Type B pancreatic cell (in vitro differentiated cells): ENCODE measurements at regions not wholly inside any gene's neighbourhood (a gene's known extent, or its start where the extent isn't known, plus 50 kb on each side); places are given as distances from the start of the nearest gene placed in this dataset.

ENCODE experiments used
- DNase-seq: peaks from one replicate; pipeline ENCODE4 v3.0.0; 2021; ENCODE audit warnings: mixed read lengths; ENCODE audit not compliant: unreplicated experiment; ENCODE audit errors: extremely low spot score
- H3K27ac Mint-ChIP-seq: 2 replicates; pipeline ENCODE4 v1.8.0; 2021; ENCODE audit warnings: mild to moderate bottlenecking, mixed read lengths
- H3K27me3 Mint-ChIP-seq: 2 replicates; pipeline ENCODE4 v1.8.0; 2021; ENCODE audit warnings: mixed read lengths
- H3K36me3 Mint-ChIP-seq: 2 replicates; pipeline ENCODE4 v1.8.0; 2021; ENCODE audit warnings: mixed read lengths
- H3K4me1 Mint-ChIP-seq: one replicate; pipeline ENCODE4 v1.8.0; 2021; ENCODE audit warnings: mixed read lengths; ENCODE audit not compliant: unreplicated experiment
- H3K4me3 Mint-ChIP-seq: 2 replicates; pipeline ENCODE4 v1.8.0; 2021; ENCODE audit warnings: mild to moderate bottlenecking, mixed read lengths
- H3K9me3 Mint-ChIP-seq: 2 replicates; pipeline ENCODE4 v1.8.0; 2021; ENCODE audit warnings: mixed read lengths
- CTCF ChIP-seq: fragments of 200-600 bp; sonication (generic); conservative IDR thresholded peaks from 2 replicates; pipeline ENCODE4 v1.5.0; 2021; ENCODE audit warnings: antibody characterized with exemption, mild to moderate bottlenecking

DNA sequence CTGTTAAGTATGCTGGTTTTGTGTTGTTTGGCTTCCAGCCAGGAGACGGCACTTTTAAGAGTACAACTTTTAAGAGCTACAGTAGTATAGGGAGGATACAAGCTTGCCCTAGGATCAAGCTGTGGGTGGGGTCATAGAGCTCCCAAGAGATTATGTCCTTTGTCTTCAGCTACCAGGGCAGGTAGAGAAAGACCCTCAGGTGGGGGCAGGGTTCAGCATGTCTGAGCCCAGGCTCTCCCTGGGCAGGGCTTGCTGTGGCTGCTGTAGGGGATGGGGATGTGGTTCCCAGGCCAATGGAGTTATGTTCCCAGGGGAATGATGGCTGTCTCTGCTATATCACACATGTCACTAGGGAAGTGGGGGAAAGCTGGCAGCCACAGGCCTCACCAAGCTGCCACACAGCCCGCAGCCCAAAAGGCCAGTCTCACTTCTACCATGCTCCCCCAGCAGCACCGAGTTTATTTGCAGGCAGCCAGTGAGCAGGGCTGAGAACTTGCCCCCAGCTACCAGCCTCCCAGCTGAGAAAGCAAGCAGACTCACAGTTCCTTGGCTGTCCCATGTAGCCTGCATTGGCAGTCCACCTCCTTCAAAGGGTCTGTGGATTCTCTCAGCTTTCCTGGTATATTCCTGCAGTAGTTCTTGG is 105.7 kb upstream of the ERBB4 start:
- Mint-ChIP-seq H3K27me3 (no peaks in the 10 kb centered on the region), H3K9me3 (no peaks in the 10 kb centered on the region), H3K27ac (no peak overlapping the region), H3K4me1 (no peaks in the 10 kb centered on the region), H3K36me3 (no peaks in the 10 kb centered on the region), H3K4me3 (no peak overlapping the region)
- no peak for DNase-seq
- TF ChIP-seq CTCF: no peak

DNA sequence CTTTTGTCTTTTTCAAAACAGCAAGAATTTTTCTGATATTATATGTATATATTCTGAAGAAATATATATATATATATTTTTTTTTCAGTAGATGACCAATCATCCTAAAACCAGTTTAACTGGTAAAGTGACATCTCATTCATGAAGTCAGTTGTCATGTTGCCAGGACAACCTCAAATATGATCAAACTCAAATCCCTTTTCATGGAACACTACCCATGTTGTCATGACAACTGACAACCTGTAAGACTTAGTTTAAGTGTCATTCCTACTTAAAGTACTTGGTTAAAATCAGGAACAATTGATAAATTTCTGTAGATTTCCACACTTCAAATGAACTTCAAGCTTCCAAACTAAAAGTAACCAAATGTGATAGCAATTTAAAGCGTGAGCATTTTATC is 101.8 kb upstream of the ERBB4 start:
- Mint-ChIP-seq H3K36me3 (no peaks in the 10 kb centered on the region), H3K9me3 (peaks cover 4% of the 10 kb centered on the region), H3K27me3 (no peaks in the 10 kb centered on the region), H3K27ac (peak overlapping the region; percentile 91), H3K4me3 (peak overlapping the region; percentile 35), H3K4me1 (no peaks in the 10 kb centered on the region)
- no peak for TF ChIP-seq CTCF
- DNase-seq: no peak

- Mint-ChIP-seq H3K36me3 (no peaks in the 10 kb centered on the region), H3K4me3 (no peak overlapping the region), H3K4me1 (no peaks in the 10 kb centered on the region), H3K27ac (no peak overlapping the region), H3K9me3 (peaks cover 4% of the 10 kb centered on the region), H3K27me3 (no peaks in the 10 kb centered on the region)
- TF ChIP-seq CTCF: no peak
- no peak for DNase-seq
Measured at GRCh38 chr2:212638694-212639093, 100.1 kb upstream of the ERBB4 start.

- Mint-ChIP-seq H3K9me3 (no peaks in the 10 kb centered on the region), H3K36me3 (no peaks in the 10 kb centered on the region), H3K27ac (no peak overlapping the region), H3K4me3 (no peak overlapping the region), H3K4me1 (no peaks in the 10 kb centered on the region), H3K27me3 (no peaks in the 10 kb centered on the region)
- TF ChIP-seq CTCF: no peak
- no peak for DNase-seq
Measured at GRCh38 chr2:212628586-212628985, 90.0 kb upstream of the ERBB4 start.

- DNase-seq: no peak
- H3K4me1 Mint-ChIP-seq: no peaks in the 10 kb centered on the region
Measured at GRCh38 chr2:212626371-212626918, 87.8 kb upstream of the ERBB4 start.

More at GRCh38 chr2:212626371-212626918, 87.8 kb upstream of the ERBB4 start:
- TF ChIP-seq CTCF: no peak
- H3K27ac Mint-ChIP-seq: no peak overlapping the region
- no peaks in the 10 kb centered on the region for H3K27me3 Mint-ChIP-seq
- H3K36me3 Mint-ChIP-seq: no peaks in the 10 kb centered on the region
- H3K4me3 Mint-ChIP-seq: no peak overlapping the region
- H3K9me3 Mint-ChIP-seq: no peaks in the 10 kb centered on the region
